Astrocyte (in vitro differentiated cells and primary cell): ENCODE measurements at regions not wholly inside any gene's neighbourhood (a gene's known extent, or its start where the extent isn't known, plus 50 kb on each side); places are given as distances from the start of the nearest gene placed in this dataset.

Experiments used
- DNase-seq: peaks from one replicate; pipeline ENCODE4 v3.0.0-alpha.2; 2010; ENCODE audit warnings: low read depth
- FAIRE-seq: peaks from 2 replicates; lab custom pipeline; 2011; peaks lifted over from hg19 to GRCh38; lab: Jason Lieb, UNC
- H2AFZ ChIP-seq: 2 replicates; pipeline ENCODE4 v1.6.0; 2012; ENCODE audit warnings: low read depth, low read length, inconsistent platforms
- H3K27ac ChIP-seq: 2 replicates; pipeline ENCODE4 v1.5.1; 2011; ENCODE audit warnings: low read depth, low read length, inconsistent platforms
- H3K27me3 ChIP-seq: 2 replicates; pipeline ENCODE4 v1.6.0; 2011; ENCODE audit warnings: low read length, inconsistent platforms; ENCODE audit not compliant: insufficient read depth
- H3K36me3 ChIP-seq: 2 replicates; pipeline ENCODE4 v1.5.1; 2011; ENCODE audit warnings: low read length, inconsistent platforms; ENCODE audit not compliant: insufficient read depth
- H3K4me1 ChIP-seq: 2 replicates; pipeline ENCODE4 v1.5.1; 2011; ENCODE audit warnings: low read length, inconsistent platforms; ENCODE audit not compliant: insufficient read depth
- H3K4me2 ChIP-seq: 2 replicates; pipeline ENCODE4 v1.6.0; 2012; ENCODE audit warnings: low read length, inconsistent platforms
- H3K4me3 ChIP-seq: 2 replicates; pipeline ENCODE4 v1.5.1; 2011; ENCODE audit warnings: low read depth, mild to moderate bottlenecking, low read length, inconsistent platforms; ENCODE audit not compliant: insufficient read depth
- H3K79me2 ChIP-seq: 2 replicates; pipeline ENCODE4 v1.6.0; 2012; ENCODE audit warnings: mild to moderate bottlenecking, low read length, inconsistent platforms; ENCODE audit not compliant: insufficient read depth
- H3K9ac ChIP-seq: 2 replicates; pipeline ENCODE4 v1.6.0; 2012; ENCODE audit warnings: mild to moderate bottlenecking, low read length, inconsistent platforms
- H3K9me3 ChIP-seq: 2 replicates; pipeline ENCODE4 v1.5.1; 2012; ENCODE audit warnings: low read depth, mild to moderate bottlenecking, low read length, inconsistent platforms; ENCODE audit not compliant: insufficient read depth
- H4K20me1 ChIP-seq: 2 replicates; pipeline ENCODE4 v1.6.0; 2012; ENCODE audit warnings: low read length, inconsistent platforms; ENCODE audit not compliant: insufficient read depth
- H3K27ac Mint-ChIP-seq: one replicate; pipeline ENCODE4 v1.8.0; 2021; ENCODE audit warnings: mild to moderate bottlenecking, mixed read lengths; ENCODE audit not compliant: unreplicated experiment
- H3K27me3 Mint-ChIP-seq: one replicate; pipeline ENCODE4 v1.8.0; 2021; ENCODE audit warnings: low read depth, mixed read lengths; ENCODE audit not compliant: unreplicated experiment
- H3K36me3 Mint-ChIP-seq: one replicate; pipeline ENCODE4 v1.8.0; 2021; ENCODE audit warnings: low read depth, mixed read lengths; ENCODE audit not compliant: unreplicated experiment
- H3K4me1 Mint-ChIP-seq: one replicate; pipeline ENCODE4 v1.8.0; 2021; ENCODE audit warnings: low read depth, mixed read lengths; ENCODE audit not compliant: unreplicated experiment
- H3K4me3 Mint-ChIP-seq: one replicate; pipeline ENCODE4 v1.8.0; 2021; ENCODE audit warnings: mild to moderate bottlenecking, moderate library complexity, mixed read lengths; ENCODE audit not compliant: unreplicated experiment
- H3K9me3 Mint-ChIP-seq: one replicate; pipeline ENCODE4 v1.8.0; 2021; ENCODE audit warnings: mild to moderate bottlenecking, mixed read lengths; ENCODE audit not compliant: unreplicated experiment
- CTCF ChIP-seq: IDR thresholded peaks from 2 replicates; pipeline ENCODE4 v1.5.1; 2011; ENCODE audit warnings: low read depth, mild to moderate bottlenecking, inconsistent platforms, low read length, moderate library complexity; ENCODE audit not compliant: insufficient read depth
- EZH2 ChIP-seq: IDR thresholded peaks from 2 replicates; pipeline ENCODE4 v1.6.1; 2012; ENCODE audit warnings: mild to moderate bottlenecking, low read length, inconsistent platforms; ENCODE audit not compliant: insufficient read depth

GRCh38 chr11:112794331-112794846 lies 166.8 kb upstream of the NCAM1 start:
- Histone ChIP-seq H3K36me3 (no peaks in the 10 kb centered on the region), H3K4me1 (peaks cover 8% of the 10 kb centered on the region), H3K27me3 (no peaks in the 10 kb centered on the region), H3K4me3 (no peak overlapping the region), H3K79me2 (no peaks in the 10 kb centered on the region), H4K20me1 (no peaks in the 10 kb centered on the region), H3K4me2 (no peak overlapping the region), H2AFZ (no peak overlapping the region), H3K9me3 (no peaks in the 10 kb centered on the region), H3K27ac (no peak overlapping the region), H3K9ac (no peak overlapping the region)
- Mint-ChIP-seq H3K36me3 (no peaks in the 10 kb centered on the region), H3K27me3 (peaks cover 4% of the 10 kb centered on the region), H3K4me3 (no peak overlapping the region), H3K9me3 (no peaks in the 10 kb centered on the region), H3K4me1 (peaks cover 8% of the 10 kb centered on the region), H3K27ac (no peak overlapping the region)
- TF ChIP-seq CTCF (no peak), EZH2 (no peak)
- DNase-seq: peak; percentile 83
- FAIRE-seq: no peak

- DNase-seq: peak; percentile 29
- H3K9me3 Mint-ChIP-seq: no peaks in the 10 kb centered on the region
- H3K4me3 ChIP-seq: no peak overlapping the region
- H3K36me3 ChIP-seq: no peaks in the 10 kb centered on the region
- no peak overlapping the region for H3K27ac Mint-ChIP-seq
- H3K4me2 ChIP-seq: no peak overlapping the region
- no peak overlapping the region for H2AFZ ChIP-seq
- no peaks in the 10 kb centered on the region for H3K36me3 Mint-ChIP-seq
- H3K79me2 ChIP-seq: no peaks in the 10 kb centered on the region
- no peaks in the 10 kb centered on the region for H3K27me3 ChIP-seq
- H3K4me1 ChIP-seq: peaks cover 8% of the 10 kb centered on the region
- H3K4me3 Mint-ChIP-seq: no peak overlapping the region
- no peak overlapping the region for H3K9ac ChIP-seq
- H3K9me3 ChIP-seq: no peaks in the 10 kb centered on the region
- H4K20me1 ChIP-seq: no peaks in the 10 kb centered on the region
- H3K4me1 Mint-ChIP-seq: peaks cover 8% of the 10 kb centered on the region
- H3K27me3 Mint-ChIP-seq: peaks cover 4% of the 10 kb centered on the region
- FAIRE-seq: peak; percentile 9
- peak; percentile 43 for TF ChIP-seq CTCF
- no peak for TF ChIP-seq EZH2
- no peak overlapping the region for H3K27ac ChIP-seq
Measured at GRCh38 chr11:112795142-112795815, 165.9 kb upstream of the NCAM1 start.
